ENCODE measurements at regions not wholly inside any gene's neighbourhood (a gene's known extent, or its start where the extent isn't known, plus 50 kb on each side); places are given as distances from the start of the nearest gene placed in this dataset.

- peak; percentile 42 for DNase-seq
These were observed 273.6 kb downstream of the HRH4 start for GRCh38 chr18:24734058-24734457.

- no peak for DNase-seq
These were observed 275.3 kb downstream of the HRH4 start for GRCh38 chr18:24735624-24736231.

GRCh38 chr18:24736662-24737330, 276.4 kb downstream of the HRH4 start:
- no peak for DNase-seq

DNA sequence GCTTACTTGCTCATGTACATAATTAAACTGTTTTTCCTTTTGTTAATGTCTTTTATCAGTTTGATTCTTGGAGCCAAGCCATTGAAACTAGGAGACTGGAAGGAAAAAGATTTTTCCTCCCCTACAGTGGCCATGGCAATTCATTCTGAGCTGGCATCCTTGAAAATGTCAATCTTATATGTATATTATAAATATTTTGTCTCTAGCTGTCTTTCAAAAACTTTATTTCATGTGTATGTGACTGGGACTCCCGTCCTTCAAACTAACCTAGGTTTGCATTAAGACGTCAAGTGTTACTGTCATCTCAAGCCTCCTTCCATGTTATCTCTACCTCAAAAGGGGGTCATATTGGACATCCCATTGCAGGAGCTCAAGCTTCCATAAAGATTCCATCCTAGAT, 280.4 kb downstream of the HRH4 start:
- DNase-seq, result no peak

GRCh38 chr18:24741321-24741720, 280.9 kb downstream of the HRH4 start:
- no peak for DNase-seq

DNA sequence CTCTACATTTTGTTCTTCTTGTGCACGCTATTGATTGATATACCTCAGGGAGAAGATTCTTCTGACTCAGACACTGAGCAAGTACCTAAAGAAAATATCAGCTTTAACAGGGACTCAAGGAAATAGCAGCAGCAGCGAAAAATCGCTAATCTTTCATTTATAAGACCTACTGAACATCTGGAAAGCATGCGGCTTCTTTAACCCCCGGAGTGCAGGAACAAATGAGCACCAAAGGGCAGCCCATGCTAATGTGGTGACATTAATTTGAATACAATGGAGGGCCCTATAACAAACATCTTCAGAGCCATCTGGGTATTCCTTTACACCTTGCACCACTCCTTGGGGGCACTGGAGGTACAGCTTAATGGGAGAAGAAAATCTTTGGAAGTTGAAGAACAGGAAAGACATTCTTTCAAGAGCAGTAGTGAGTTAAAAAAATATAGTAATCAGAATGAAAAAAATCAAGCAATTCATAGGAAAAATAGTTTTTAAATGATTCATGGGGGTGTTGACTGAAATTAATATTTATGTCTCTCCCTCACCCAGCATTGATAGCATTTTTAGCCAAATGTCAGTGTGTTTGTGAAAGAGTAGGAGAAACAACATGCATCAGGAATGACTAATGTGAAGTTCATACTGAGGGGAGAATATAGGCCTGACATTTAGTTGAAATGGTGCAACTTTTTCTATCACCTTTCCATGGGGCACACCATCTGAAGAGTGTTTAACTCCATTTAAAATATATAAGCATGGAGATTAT, 281.7 kb downstream of the HRH4 start:
- no peak for DNase-seq

DNA sequence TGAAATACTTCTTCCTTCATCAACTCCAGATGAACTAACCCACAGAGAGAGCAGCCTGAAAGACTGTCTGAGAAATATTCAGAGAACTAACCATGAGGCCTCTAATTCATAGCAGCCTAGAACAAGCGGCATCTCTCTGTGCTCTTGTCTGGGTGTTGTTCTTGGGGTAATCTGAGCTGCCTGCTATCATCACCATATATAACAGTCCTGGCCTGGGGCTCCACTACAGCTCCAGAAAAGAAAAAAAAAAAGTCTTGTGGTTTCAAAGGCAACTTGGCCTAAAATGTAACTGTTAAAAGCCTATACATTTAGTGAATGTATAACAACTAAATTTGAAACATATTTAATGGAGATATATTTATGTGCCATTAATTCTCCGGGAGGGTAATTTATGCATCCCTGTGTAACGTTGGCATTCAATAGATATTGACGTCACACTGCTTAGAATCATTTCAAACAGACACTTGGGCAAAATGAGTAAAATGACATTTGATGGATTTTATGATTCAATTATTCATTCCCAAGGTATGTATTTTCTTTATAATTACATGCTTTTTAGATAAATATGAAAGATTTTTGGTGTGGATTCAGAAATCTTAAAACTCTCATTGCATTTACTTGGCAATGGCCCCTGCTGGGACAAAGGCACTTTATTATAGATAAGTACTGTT, 294.3 kb downstream of the HRH4 start:
- DNase-seq, result no peak

DNA sequence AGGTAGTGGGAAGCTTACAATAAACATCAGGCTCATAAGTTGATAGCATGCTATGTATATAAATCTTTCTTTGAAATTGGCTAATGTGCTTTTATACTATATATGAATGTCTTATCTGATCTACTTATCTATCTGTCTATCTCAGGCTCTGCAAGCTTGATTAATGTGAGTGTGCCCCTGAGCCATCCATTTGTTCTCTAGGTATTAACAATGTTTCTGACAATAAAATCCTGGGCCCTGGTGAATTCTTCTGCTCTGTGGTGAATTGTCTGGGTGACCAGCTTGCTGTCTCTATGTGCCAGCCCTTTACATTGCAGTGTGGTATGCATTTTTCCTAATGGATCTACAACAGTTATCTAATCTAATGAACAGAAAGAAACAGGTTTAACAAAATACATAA, 295.9 kb downstream of the HRH4 start:
- DNase-seq, result no peak

GRCh38 chr18:24757134-24757533, 296.7 kb downstream of the HRH4 start:
- DNase-seq, result no peak

- no peak for DNase-seq
These were observed 301.3 kb downstream of the HRH4 start for GRCh38 chr18:24761765-24762164.

GRCh38 chr18:24762511-24762910, 302.1 kb downstream of the HRH4 start:
- DNase-seq, result no peak

DNA sequence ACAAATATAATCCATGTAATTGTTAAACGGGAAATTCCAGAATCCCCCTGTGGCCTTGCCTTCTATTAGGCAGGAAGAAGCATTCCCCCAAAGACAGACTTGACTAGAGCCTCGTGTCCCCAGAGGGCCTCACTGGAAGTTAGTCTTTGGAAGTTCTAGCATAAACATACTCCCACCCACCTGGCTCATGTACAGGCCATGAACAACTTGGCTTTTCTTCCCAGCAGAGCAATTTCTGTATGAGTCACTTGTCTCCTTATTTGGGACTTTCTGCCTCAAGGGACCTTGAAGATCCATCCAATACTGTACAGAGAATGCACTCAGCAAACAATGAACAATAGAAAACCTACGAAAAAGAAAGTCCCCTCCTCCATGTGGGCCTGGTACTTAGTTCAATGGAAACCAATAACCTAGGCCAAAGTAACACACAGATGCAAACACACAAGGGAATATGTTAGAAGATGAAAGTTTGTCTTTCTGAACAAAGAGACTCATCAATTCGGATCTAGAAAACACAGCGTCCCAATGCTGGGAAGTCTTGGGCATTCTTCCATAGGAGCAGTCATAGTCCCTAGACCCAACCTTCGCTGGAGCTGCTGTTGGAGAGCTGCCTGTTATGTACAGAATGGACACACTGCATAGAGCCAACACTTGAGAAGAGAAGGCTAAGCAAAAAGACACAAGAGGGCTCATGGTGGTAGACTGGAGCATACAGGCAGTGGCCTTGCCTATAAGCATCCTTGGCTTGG, 303.5 kb downstream of the HRH4 start:
- DNase-seq, result no peak

DNA sequence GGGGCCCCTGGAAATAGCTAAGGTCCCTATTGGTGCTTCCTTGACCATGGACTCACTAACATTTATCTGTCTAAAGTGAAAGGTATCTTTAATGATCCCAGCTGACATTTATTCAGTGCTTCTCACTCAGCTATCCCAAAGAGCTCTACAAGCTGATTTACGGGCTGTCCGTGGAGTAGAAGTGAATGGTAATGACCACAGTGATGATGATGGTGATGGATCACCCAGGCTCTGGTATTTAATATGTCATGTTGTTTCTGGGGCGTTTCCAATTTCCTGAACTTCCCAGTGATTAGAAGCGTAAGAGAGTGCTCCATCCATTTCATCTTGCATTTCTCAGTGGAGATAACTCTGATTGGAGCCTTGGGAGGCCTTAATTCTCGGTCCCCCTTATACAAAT, 304.3 kb downstream of the HRH4 start:
- no peak for DNase-seq

DNA sequence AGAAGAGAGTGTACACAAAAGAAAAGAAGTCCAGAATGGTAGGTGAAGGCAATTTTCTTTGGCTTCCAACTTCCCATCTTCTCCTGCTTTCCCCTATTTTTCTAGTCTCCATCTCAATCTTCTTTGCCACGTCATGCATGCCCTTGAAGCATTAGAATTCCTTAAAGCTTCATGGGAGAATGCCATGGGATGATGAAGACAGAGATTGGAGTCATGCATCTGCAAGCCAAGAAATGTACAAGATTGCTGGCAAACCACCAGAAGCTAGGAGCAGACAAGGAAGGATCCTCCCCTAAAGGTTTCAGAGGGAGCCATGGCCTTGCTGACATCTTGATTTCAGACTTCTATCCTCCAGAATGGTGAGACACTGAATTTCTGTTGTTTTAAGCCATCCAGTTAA, 305.9 kb downstream of the HRH4 start:
- DNase-seq, result no peak

DNA sequence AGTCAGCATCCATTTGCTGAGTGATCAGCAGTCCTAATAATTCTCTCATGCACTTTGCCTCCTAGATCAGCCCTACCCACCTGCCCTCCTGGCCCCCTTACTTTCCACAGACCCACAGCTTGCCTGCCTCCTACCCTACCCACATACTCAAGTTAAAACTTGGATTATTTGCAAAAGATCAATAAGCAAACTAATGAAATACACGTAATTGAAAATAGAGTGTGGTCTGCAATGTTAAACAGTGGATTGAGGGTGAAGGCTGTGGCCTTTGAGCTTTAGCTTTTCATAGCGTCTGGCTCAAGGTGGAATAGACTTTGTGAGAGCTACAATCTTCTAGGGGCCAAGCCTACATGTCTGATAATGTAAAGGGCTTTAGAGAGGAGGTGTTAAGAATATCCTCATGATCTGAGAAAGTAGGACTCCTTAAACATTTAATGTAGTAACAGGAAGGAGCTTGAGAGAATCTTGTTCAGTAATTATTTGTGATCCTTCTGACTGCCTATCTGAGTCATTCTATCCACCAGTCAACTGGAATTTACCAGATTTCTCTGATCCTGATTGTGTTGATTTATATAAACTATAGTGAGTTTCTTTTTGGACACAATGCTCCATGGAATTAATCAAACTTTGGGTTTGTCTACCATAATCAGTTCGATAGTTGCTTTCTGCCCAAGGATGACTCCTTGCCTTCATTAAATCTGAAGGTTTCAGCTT, 310.0 kb downstream of the HRH4 start:
- no peak for DNase-seq

DNA sequence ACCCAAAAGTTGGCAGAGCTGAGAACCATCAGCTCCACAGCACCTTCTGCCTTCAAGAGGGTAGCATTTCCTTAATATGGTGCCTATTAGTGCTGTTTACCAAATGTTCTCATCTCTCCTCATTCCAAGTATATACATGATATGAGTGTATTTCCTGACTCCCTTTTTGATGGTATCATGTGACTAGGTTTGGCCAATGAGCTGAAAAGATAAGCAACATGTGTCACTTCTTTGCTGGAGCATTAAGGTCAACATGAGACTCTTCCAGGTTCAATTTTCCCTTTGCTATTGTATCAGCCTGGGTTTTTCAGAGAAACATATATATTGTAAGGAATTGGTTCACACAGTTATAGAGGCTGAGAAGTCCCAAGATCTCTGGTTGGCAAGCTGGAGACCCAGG, 310.9 kb downstream of the HRH4 start:
- no peak for DNase-seq

- DNase-seq, result no peak
These were observed 312.7 kb downstream of the HRH4 start for GRCh38 chr18:24773101-24773500.

GRCh38 chr18:24776019-24776418, 315.6 kb downstream of the HRH4 start:
- DNase-seq, result no peak

DNA sequence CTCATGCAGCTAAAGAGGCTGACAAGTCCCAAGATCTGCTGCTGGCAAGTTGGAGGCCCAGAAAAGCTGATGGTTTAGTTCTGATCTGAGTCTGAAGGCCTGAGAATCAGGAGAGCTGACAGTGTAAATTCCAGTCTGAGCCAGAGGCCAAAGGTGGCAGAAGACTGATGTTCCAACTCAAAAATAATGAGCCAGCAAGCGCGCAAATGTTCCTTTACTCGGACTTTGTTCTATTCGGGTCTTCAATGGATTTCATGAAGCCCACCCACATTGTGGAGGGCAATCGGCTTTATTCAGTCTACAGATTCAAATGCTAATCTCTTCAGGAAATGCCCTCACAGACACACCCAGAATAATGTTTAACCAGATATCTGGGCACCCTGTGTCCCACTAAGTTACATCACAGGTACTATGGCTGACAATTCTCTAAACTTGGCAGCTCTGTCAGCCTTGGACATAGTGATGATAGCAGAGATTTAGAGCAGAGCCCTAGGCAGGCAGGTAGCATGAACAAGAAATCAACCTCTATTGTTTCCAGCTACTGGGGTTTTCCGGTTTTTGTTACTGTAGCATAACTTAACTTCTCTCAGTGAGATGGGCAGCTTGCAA, 318.5 kb downstream of the HRH4 start:
- DNase-seq, result no peak

- no peak for DNase-seq
These were observed 322.1 kb downstream of the HRH4 start for GRCh38 chr18:24782566-24782965.

DNA sequence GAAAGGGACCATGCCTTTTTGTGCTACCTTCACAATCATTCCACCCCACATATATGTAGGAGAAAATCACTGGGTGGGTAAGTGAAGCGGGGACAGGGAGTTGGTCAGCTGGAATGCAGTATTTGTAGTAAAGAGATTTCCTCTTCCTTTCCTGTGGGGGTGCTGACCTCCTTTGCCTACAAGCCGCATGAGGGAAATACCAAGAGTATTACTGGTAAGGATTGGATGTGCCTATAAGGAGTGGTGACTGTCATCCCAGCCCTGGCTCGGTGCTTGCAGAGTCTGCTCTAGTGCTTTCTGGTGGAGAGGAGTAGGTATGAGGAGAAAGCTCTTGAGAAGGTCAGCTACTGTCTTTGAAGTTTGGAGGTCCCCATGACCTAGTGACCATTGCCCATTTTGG, 324.6 kb downstream of the HRH4 start:
- no peak for DNase-seq

All from renal pelvis (tissue), 1 donor.